Ectodermal cell (in vitro differentiated cells): ENCODE measurements at regions not wholly inside any gene's neighbourhood (a gene's known extent, or its start where the extent isn't known, plus 50 kb on each side); places are given as distances from the start of the nearest gene placed in this dataset.

ENCODE experiments used
- H3K27ac ChIP-seq: 2 replicates; pipeline ENCODE4 v1.7.0; 2013; ENCODE audit warnings: mild to moderate bottlenecking, low read depth, low read length; ENCODE audit not compliant: insufficient read depth, poor library complexity, severe bottlenecking
- H3K27me3 ChIP-seq: 2 replicates; pipeline ENCODE4 v1.7.0; 2013; ENCODE audit warnings: mild to moderate bottlenecking, low read length; ENCODE audit not compliant: insufficient read depth, control insufficient read depth, poor library complexity, severe bottlenecking
- H3K36me3 ChIP-seq: one replicate; pipeline ENCODE4 v1.7.0; 2013; ENCODE audit warnings: low read length; ENCODE audit not compliant: control insufficient read depth, insufficient read depth
- H3K4me1 ChIP-seq: one replicate; pipeline ENCODE4 v1.7.0; 2013; ENCODE audit warnings: low read length; ENCODE audit not compliant: control insufficient read depth, insufficient read depth
- H3K4me3 ChIP-seq: 2 replicates; pipeline ENCODE4 v1.7.0; 2013; ENCODE audit warnings: low read depth, low read length, control low read depth; ENCODE audit not compliant: insufficient read depth
- H3K9me3 ChIP-seq: 2 replicates; pipeline ENCODE4 v1.7.0; 2013; ENCODE audit warnings: mild to moderate bottlenecking, low read length, moderate library complexity; ENCODE audit not compliant: control insufficient read depth
- WGBS, 2 experiments: methylation state at CpG; one replicate each; pipeline ENCODE4 v1.1.7; 2013; ENCODE audit warnings: missing lambda C conversion rate in 2 of 2; 5-methylcytosine and 5-hydroxymethylcytosine counted together

DNA sequence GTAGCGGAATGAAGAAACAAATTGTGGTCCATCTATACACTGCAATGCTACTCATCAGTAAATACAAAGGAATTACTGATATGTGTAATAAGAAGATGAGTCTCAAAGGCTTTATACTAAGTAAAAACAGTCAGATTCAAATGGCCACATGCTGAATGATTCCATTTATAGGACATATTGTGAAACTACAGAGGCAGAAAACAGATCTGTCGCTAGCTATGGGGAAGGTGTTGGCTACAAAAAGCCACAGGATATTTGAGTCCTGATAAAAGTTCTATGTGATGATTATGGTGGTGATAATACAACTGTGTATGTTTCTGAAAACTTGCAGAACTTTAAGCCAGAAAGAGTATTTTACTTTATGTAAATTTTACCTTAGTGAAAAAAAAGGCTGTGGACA is 313.2 kb downstream of the HDGFL1 start:
- H3K4me1 ChIP-seq: no peaks in the 10 kb centered on the region
- WGBS, 2 experiments: 97 to 100% methylated on average over 1 of the region's 2 CpGs

GRCh38 chr6:22883061-22883717 is 313.8 kb downstream of the HDGFL1 start:
- H3K9me3 ChIP-seq: no peaks in the 10 kb centered on the region
- H3K4me1 ChIP-seq: no peaks in the 10 kb centered on the region
- H3K27ac ChIP-seq: no peak overlapping the region
- H3K36me3 ChIP-seq: no peaks in the 10 kb centered on the region
- WGBS, 2 experiments: 88% methylated on average over 7 of the region's 7 CpGs
- H3K4me3 ChIP-seq: no peak overlapping the region
- no peaks in the 10 kb centered on the region for H3K27me3 ChIP-seq

More for the DNA sequence above, 313.2 kb downstream of the HDGFL1 start:
- no peaks in the 10 kb centered on the region for H3K36me3 ChIP-seq
- H3K27ac ChIP-seq: no peak overlapping the region
- H3K9me3 ChIP-seq: no peaks in the 10 kb centered on the region
- no peaks in the 10 kb centered on the region for H3K27me3 ChIP-seq
- no peak overlapping the region for H3K4me3 ChIP-seq

DNA sequence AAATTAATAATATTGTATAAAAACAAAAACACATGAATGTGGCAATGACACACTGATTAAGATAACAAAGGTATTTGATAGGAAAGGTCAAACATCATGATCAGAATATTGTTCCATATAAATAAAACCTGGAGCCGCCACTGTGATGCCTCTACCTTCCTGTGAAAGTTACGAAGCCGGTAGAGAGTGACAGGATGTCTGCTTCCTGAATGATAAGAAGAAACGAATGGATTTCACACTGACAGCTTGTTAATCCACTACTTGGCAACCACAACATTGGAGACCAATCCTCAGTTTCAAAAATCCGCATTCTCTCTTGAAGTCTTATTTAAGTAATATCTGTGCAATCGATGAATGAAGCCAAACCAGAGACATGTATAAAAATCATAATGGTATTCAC is 315.1 kb downstream of the HDGFL1 start:
- Histone ChIP-seq H3K4me3 (no peak overlapping the region), H3K36me3 (no peaks in the 10 kb centered on the region), H3K9me3 (no peaks in the 10 kb centered on the region), H3K4me1 (no peaks in the 10 kb centered on the region), H3K27ac (no peak overlapping the region), H3K27me3 (no peaks in the 10 kb centered on the region)
- WGBS, 2 experiments: 85 to 92% methylated on average over 5 to 6 of the region's 6 CpGs

DNA sequence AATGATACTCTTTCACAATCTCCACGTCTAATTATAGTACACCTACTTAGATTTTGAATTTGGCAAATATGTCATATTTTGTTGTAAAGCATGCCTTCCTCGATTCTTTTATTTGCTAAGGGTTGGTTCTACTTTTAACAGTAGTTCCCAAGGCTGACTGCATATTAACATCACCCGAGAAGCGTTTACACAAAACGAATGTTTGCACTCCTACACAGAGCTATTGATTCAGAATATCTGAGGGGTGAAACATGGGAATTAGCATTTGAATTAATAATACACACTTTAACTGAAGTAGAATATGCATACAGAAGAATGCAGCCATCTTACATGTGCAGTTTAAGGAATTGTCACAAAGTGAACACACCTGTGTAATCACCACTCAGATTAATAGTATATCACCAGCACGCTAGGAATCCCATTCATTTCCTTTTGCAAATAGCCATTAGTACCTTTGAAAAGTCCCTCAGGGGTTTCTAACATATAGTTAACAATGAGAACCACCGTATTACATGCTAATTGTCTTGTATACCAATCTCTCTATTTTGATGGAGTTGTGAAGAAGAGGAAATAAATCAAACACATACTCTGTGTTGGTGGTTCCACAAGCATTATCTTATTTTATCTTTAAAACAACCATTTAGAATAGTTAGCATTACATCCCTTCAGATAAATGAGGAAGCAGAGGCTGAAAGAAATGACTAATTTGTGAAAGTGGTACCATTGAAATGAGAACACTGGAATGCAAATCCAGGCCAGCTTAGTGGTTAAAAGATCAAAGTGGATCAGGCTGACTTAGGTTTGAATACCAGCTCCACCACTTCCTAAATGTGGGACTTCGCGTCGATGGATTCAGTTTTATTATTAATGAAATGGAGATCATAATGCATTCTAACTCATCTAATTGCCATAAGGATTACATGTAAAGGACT is 317.6 kb downstream of the HDGFL1 start:
- no peaks in the 10 kb centered on the region for H3K4me1 ChIP-seq

DNA sequence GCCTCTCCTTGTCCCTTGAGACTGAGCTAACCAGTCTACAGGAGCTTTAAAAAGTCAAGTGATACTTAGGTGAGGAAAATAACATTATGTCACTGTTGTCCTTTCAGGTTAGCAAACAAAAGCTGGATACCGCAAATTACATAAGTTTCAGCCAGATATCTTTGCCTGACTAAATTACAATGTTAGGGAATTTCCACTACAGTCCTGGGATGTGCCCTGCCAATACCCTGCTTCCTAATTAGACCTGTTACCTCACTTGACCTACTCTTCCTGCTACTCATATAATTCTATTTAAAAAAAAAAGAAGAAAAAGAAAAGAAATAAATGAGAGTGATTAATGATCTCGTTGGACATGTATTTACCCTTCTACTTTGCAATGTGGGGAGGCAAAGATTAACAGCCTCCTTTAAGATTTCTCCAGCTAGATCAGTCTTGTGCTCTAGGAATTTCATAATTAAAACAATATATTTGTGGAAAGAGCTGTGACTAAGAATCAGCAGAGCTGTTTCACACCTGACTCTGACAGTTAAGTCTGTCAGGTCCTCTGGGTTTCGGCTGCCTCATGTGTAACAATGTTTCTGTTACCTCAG is 318.9 kb downstream of the HDGFL1 start:
- Histone ChIP-seq H3K4me3 (no peak overlapping the region), H3K27ac (no peak overlapping the region)
- 92 to 93% methylated on average over 2 to 3 of the region's 3 CpGs for WGBS, 2 experiments

More for the DNA sequence above, 317.6 kb downstream of the HDGFL1 start:
- H3K27me3 ChIP-seq: no peaks in the 10 kb centered on the region
- WGBS, 2 experiments: 89% methylated on average over 5 to 7 of the region's 10 CpGs
- no peaks in the 10 kb centered on the region for H3K9me3 ChIP-seq
- no peaks in the 10 kb centered on the region for H3K36me3 ChIP-seq
- H3K27ac ChIP-seq: no peak overlapping the region
- no peak overlapping the region for H3K4me3 ChIP-seq

GRCh38 chr6:22891934-22892333 is 322.6 kb downstream of the HDGFL1 start:
- no peaks in the 10 kb centered on the region for H3K9me3 ChIP-seq
- H3K4me3 ChIP-seq: no peak overlapping the region
- no peaks in the 10 kb centered on the region for H3K4me1 ChIP-seq
- 96 to 97% methylated on average over 4 of the region's 4 CpGs for WGBS, 2 experiments
- H3K27ac ChIP-seq: no peak overlapping the region
- no peaks in the 10 kb centered on the region for H3K36me3 ChIP-seq
- no peaks in the 10 kb centered on the region for H3K27me3 ChIP-seq

More for the DNA sequence above, 318.9 kb downstream of the HDGFL1 start:
- no peaks in the 10 kb centered on the region for H3K36me3 ChIP-seq
- no peaks in the 10 kb centered on the region for H3K9me3 ChIP-seq
- no peaks in the 10 kb centered on the region for H3K27me3 ChIP-seq
- H3K4me1 ChIP-seq: no peaks in the 10 kb centered on the region

GRCh38 chr6:22892452-22892851 is 323.1 kb downstream of the HDGFL1 start:
- H3K27ac ChIP-seq: no peak overlapping the region
- no peak overlapping the region for H3K4me3 ChIP-seq
- no peaks in the 10 kb centered on the region for H3K9me3 ChIP-seq
- no peaks in the 10 kb centered on the region for H3K4me1 ChIP-seq
- H3K27me3 ChIP-seq: no peaks in the 10 kb centered on the region
- H3K36me3 ChIP-seq: no peaks in the 10 kb centered on the region
- 94 to 96% methylated on average over 2 of the region's 2 CpGs for WGBS, 2 experiments

GRCh38 chr6:22896696-22897095 is 327.3 kb downstream of the HDGFL1 start:
- Histone ChIP-seq H3K36me3 (no peaks in the 10 kb centered on the region), H3K4me1 (no peaks in the 10 kb centered on the region), H3K4me3 (no peak overlapping the region), H3K27ac (no peak overlapping the region), H3K27me3 (no peaks in the 10 kb centered on the region), H3K9me3 (no peaks in the 10 kb centered on the region)
- WGBS, 2 experiments: 41 to 44% methylated on average over 3 of the region's 3 CpGs

DNA sequence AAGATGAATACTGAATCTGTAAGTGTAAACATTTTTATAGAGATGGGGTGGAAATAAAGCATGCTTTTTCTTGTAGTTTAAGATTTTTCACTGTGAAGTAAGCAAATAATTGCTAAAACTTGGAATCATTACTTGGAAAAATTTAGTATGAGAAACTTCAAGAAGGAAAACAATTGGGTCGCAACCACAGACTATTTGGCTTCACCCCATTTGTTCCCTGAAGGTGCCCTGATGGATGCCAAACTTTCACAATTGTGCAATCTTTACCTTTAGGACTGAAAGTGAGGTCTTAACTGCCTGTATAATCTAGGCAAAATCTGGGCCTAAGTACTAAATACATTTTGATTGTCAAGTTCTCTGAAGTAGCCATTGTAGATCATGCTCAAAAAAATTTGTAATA is 330.1 kb downstream of the HDGFL1 start:
- H3K36me3 ChIP-seq: no peaks in the 10 kb centered on the region
- no peak overlapping the region for H3K27ac ChIP-seq
- H3K4me1 ChIP-seq: no peaks in the 10 kb centered on the region
- no peaks in the 10 kb centered on the region for H3K9me3 ChIP-seq
- no peak overlapping the region for H3K4me3 ChIP-seq
- H3K27me3 ChIP-seq: no peaks in the 10 kb centered on the region
- 100% methylated on average over 1 of the region's 1 CpG for WGBS, 2 experiments

GRCh38 chr6:22903826-22904225 is 334.5 kb downstream of the HDGFL1 start:
- H3K9me3 ChIP-seq: no peaks in the 10 kb centered on the region
- no peaks in the 10 kb centered on the region for H3K4me1 ChIP-seq
- H3K4me3 ChIP-seq: no peak overlapping the region
- 91 to 93% methylated on average over 2 to 3 of the region's 3 CpGs for WGBS, 2 experiments
- no peaks in the 10 kb centered on the region for H3K27me3 ChIP-seq
- H3K27ac ChIP-seq: no peak overlapping the region
- H3K36me3 ChIP-seq: no peaks in the 10 kb centered on the region
